ENCODE measurements at regions not wholly inside any gene's neighbourhood (a gene's known extent, or its start where the extent isn't known, plus 50 kb on each side); places are given as distances from the start of the nearest gene placed in this dataset.

- no peak for DNase-seq (ENCODE audit: low read depth)
- no peak overlapping the region for H3K4me3 ChIP-seq (ENCODE audit: low read depth, low read length)
- in situ Hi-C loops (cut with HindIII; ENCODE audit: low sequenced_read_pairs), result no loop called here
- no peak for TF ChIP-seq CTCF (IDR thresholded peaks at IDR 0.05; ENCODE audit: low read depth, low read length, missing control alignments)
These were observed 154.1 kb upstream of the CD180 start for GRCh38 chr5:67350618-67351201.

- DNase-seq (ENCODE audit: low read depth), result no peak
- H3K4me3 ChIP-seq (ENCODE audit: low read depth, low read length), result no peak overlapping the region
- TF ChIP-seq CTCF (IDR thresholded peaks at IDR 0.05; ENCODE audit: low read depth, low read length, missing control alignments), result no peak
- in situ Hi-C loops (cut with HindIII; ENCODE audit: low sequenced_read_pairs), result no loop called here
These were observed 153.6 kb upstream of the CD180 start for GRCh38 chr5:67350185-67350584.

- no peak for TF ChIP-seq CTCF (IDR thresholded peaks at IDR 0.05; ENCODE audit: low read depth, low read length, missing control alignments)
- in situ Hi-C loops (cut with HindIII; ENCODE audit: low sequenced_read_pairs), result no loop called here
- no peak for DNase-seq (ENCODE audit: low read depth)
- H3K4me3 ChIP-seq (ENCODE audit: low read depth, low read length), result no peak overlapping the region
These were observed 151.2 kb upstream of the CD180 start for GRCh38 chr5:67347821-67348220.

GRCh38 chr5:67346611-67347010 is 150.0 kb upstream of the CD180 start:
- no peak for DNase-seq (ENCODE audit: low read depth)
- in situ Hi-C loops (cut with HindIII; ENCODE audit: low sequenced_read_pairs), result no loop called here
- H3K4me3 ChIP-seq (ENCODE audit: low read depth, low read length), result no peak overlapping the region
- TF ChIP-seq CTCF (IDR thresholded peaks at IDR 0.05; ENCODE audit: low read depth, low read length, missing control alignments), result no peak

GRCh38 chr5:67344870-67345269 is 148.3 kb upstream of the CD180 start:
- DNase-seq (ENCODE audit: low read depth), result no peak
- in situ Hi-C loops (cut with HindIII; ENCODE audit: low sequenced_read_pairs), result no loop called here
- TF ChIP-seq CTCF (IDR thresholded peaks at IDR 0.05; ENCODE audit: low read depth, low read length, missing control alignments), result no peak
- no peak overlapping the region for H3K4me3 ChIP-seq (ENCODE audit: low read depth, low read length)

- in situ Hi-C loops (cut with HindIII; ENCODE audit: low sequenced_read_pairs), result no loop called here
- no peak for TF ChIP-seq CTCF (IDR thresholded peaks at IDR 0.05; ENCODE audit: low read depth, low read length, missing control alignments)
- no peak overlapping the region for H3K4me3 ChIP-seq (ENCODE audit: low read depth, low read length)
- no peak for DNase-seq (ENCODE audit: low read depth)
These were observed 147.2 kb upstream of the CD180 start for GRCh38 chr5:67343835-67344234.

GRCh38 chr5:67341478-67341877 is 144.9 kb upstream of the CD180 start:
- H3K4me3 ChIP-seq (ENCODE audit: low read depth, low read length), result no peak overlapping the region
- TF ChIP-seq CTCF (IDR thresholded peaks at IDR 0.05; ENCODE audit: low read depth, low read length, missing control alignments), result no peak
- in situ Hi-C loops (cut with HindIII; ENCODE audit: low sequenced_read_pairs), result no loop called here
- DNase-seq (ENCODE audit: low read depth), result no peak
